Esophagus squamous epithelium (tissue), 4 donors: ENCODE measurements at regions not wholly inside any gene's neighbourhood (a gene's known extent, or its start where the extent isn't known, plus 50 kb on each side); places are given as distances from the start of the nearest gene placed in this dataset.

Source experiments
- POLR2A ChIP-seq, 4 donors: fragments of 450-650 bp; IDR thresholded peaks; one replicate each; pipeline ENCODE4 v1.6.1; 2017; ENCODE audit warnings: antibody characterized with exemption in 4 of 4, mild to moderate bottlenecking in 4 of 4, moderate library complexity in 3 of 4
- TF ChIP-seq, protein P1 (sequence below), 6 experiments: fragments of 450-650 bp in 4 of 6; fragments of 200-600 bp in 2 of 6; sonication (generic) in 2 of 6; IDR thresholded peaks; one replicate each; pipeline ENCODE4 v1.5.1; 2016 to 2019; ENCODE audit warnings: antibody characterized with exemption in 6 of 6, mild to moderate bottlenecking in 4 of 6, moderate library complexity in 4 of 6

DNA sequence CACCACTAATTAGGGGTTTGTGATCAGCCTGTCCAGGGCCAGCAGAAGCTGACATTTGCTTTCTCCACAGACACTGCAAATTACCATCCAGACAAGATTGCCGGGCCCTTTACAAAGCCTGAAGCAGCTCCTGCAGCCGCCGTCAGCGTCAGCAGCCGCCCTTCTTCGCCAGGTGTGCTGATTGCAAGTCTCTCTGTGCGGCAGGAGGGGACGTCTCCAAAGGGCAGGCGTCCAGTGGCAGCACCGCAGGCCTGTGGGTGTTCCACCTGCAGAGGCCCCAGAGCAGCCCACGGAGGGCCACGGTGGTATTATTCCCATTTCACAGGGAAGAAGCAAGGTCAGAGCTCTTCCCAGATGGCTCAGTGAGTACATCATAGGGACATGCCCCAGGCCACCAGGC, 108.0 kb upstream of the PPP1R26 start:
- TF ChIP-seq, protein P1, sequence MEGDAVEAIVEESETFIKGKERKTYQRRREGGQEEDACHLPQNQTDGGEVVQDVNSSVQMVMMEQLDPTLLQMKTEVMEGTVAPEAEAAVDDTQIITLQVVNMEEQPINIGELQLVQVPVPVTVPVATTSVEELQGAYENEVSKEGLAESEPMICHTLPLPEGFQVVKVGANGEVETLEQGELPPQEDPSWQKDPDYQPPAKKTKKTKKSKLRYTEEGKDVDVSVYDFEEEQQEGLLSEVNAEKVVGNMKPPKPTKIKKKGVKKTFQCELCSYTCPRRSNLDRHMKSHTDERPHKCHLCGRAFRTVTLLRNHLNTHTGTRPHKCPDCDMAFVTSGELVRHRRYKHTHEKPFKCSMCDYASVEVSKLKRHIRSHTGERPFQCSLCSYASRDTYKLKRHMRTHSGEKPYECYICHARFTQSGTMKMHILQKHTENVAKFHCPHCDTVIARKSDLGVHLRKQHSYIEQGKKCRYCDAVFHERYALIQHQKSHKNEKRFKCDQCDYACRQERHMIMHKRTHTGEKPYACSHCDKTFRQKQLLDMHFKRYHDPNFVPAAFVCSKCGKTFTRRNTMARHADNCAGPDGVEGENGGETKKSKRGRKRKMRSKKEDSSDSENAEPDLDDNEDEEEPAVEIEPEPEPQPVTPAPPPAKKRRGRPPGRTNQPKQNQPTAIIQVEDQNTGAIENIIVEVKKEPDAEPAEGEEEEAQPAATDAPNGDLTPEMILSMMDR (IDR thresholded peaks at IDR 0.05) = no peak
- no peak for TF ChIP-seq POLR2A (IDR thresholded peaks at IDR 0.05)
